ES-I3 (cell line): ENCODE measurements at regions not wholly inside any gene's neighbourhood (a gene's known extent, or its start where the extent isn't known, plus 50 kb on each side); places are given as distances from the start of the nearest gene placed in this dataset.

Experiments
- H3K36me3 ChIP-seq: 2 replicates; pipeline ENCODE4 v1.6.1; 2013; ENCODE audit warnings: mild to moderate bottlenecking, low read length, control low read depth, moderate library complexity; ENCODE audit not compliant: insufficient read depth
- H3K4me1 ChIP-seq: 2 replicates; pipeline ENCODE4 v1.6.1; 2013; ENCODE audit warnings: mild to moderate bottlenecking, control low read depth, low read length; ENCODE audit not compliant: insufficient read depth
- H3K9ac ChIP-seq: 2 replicates; pipeline ENCODE4 v1.6.1; 2013; ENCODE audit warnings: low read depth, mild to moderate bottlenecking, low read length, moderate library complexity
- H3K9me3 ChIP-seq: 2 replicates; pipeline ENCODE4 v1.6.1; 2013; ENCODE audit warnings: mild to moderate bottlenecking, low read length, moderate library complexity; ENCODE audit not compliant: control insufficient read depth, insufficient read depth

GRCh38 chr11:45094958-45095690 is 51.3 kb upstream of the PRDM11 start:
- no peaks in the 10 kb centered on the region for H3K9me3 ChIP-seq
- no peak overlapping the region for H3K9ac ChIP-seq
- peaks cover 21% of the 10 kb centered on the region for H3K4me1 ChIP-seq
- H3K36me3 ChIP-seq: no peaks in the 10 kb centered on the region

GRCh38 chr11:45095691-45096010 is 50.8 kb upstream of the PRDM11 start:
- Histone ChIP-seq H3K9me3 (no peaks in the 10 kb centered on the region), H3K36me3 (no peaks in the 10 kb centered on the region), H3K9ac (no peak overlapping the region), H3K4me1 (peaks cover 26% of the 10 kb centered on the region)

DNA sequence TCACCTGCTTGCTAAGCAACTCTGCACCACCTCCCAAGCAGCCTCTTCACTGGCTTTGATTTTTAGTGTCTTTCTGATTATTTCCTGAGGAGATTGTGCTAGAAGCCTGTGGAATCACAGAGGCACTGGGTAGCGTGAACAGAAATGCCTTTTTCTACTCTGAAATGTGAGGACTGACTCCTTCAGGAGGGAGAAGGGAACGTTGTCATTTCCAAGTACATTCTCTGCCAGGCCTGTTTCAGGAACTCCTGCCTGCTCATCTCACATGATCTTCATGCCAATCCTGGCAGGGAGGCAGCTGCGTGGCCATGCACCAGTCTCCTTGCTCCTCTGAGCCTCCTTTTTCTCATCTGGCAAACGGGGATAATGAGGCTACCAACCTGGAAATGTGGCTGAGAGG is 49.8 kb upstream of the PRDM11 start:
- Histone ChIP-seq H3K36me3 (no peaks in the 10 kb centered on the region), H3K9ac (no peak overlapping the region), H3K9me3 (no peaks in the 10 kb centered on the region), H3K4me1 (peaks cover 22% of the 10 kb centered on the region)
